ENCODE measurements at regions not wholly inside any gene's neighbourhood (a gene's known extent, or its start where the extent isn't known, plus 50 kb on each side); places are given as distances from the start of the nearest gene placed in this dataset.

GRCh38 chr15:100809587-100809986, 70.0 kb upstream of the ALDH1A3 start:
- TF ChIP-seq SP1 (IDR thresholded peaks at IDR 0.05; ENCODE audit: low read depth, low read length) = no peak
- no peak for TF ChIP-seq ZSCAN29 (IDR thresholded peaks at IDR 0.05)
- no peak for TF ChIP-seq ZNF384 (IDR thresholded peaks at IDR 0.05; ENCODE audit: borderline replicate concordance, low read depth, low read length)
- no peak for TF ChIP-seq TARDBP (IDR thresholded peaks at IDR 0.05; ENCODE audit: borderline replicate concordance)
- TF ChIP-seq, protein P1, sequence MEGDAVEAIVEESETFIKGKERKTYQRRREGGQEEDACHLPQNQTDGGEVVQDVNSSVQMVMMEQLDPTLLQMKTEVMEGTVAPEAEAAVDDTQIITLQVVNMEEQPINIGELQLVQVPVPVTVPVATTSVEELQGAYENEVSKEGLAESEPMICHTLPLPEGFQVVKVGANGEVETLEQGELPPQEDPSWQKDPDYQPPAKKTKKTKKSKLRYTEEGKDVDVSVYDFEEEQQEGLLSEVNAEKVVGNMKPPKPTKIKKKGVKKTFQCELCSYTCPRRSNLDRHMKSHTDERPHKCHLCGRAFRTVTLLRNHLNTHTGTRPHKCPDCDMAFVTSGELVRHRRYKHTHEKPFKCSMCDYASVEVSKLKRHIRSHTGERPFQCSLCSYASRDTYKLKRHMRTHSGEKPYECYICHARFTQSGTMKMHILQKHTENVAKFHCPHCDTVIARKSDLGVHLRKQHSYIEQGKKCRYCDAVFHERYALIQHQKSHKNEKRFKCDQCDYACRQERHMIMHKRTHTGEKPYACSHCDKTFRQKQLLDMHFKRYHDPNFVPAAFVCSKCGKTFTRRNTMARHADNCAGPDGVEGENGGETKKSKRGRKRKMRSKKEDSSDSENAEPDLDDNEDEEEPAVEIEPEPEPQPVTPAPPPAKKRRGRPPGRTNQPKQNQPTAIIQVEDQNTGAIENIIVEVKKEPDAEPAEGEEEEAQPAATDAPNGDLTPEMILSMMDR (IDR thresholded peaks at IDR 0.05 in 2 of 3, conservative IDR thresholded peaks at IDR 0.05 in 1 of 3; ENCODE audit: control insufficient read depth in 2 of 3, extremely low read depth in 1 of 3, insufficient read depth in 1 of 3, low read depth in 3 of 3, low read length in 3 of 3) = no peak

Data from GM12878 (cell line).